ENCODE measurements at regions not wholly inside any gene's neighbourhood (a gene's known extent, or its start where the extent isn't known, plus 50 kb on each side); places are given as distances from the start of the nearest gene placed in this dataset.

DNA sequence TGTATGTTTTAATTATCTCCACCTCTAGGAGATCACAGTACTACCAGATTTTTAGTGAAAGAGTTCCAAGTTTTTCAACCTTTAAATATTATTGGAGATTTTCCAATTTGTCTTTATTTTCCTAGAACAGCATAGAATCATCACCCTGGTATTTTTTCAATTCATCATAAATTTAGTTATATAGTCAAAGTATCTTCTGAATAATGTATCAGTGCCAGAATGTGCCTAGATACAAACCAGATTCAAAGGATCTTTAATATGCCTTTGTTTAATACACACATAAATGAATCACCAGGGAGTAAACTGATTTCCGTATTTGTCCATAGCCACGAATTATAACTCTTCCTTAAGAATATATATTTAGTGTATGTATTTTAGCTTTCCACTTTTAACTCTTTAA, 1373.1 kb downstream of the STIM2 start:
- no peak for DNase-seq (ENCODE audit: extremely low spot score, unreplicated experiment)
- Mint-ChIP-seq H3K4me3 (ENCODE audit: unreplicated experiment) (no peak overlapping the region), H3K36me3 (ENCODE audit: unreplicated experiment) (no peaks in the 10 kb centered on the region), H3K27ac (ENCODE audit: unreplicated experiment) (no peak overlapping the region), H3K9me3 (ENCODE audit: unreplicated experiment) (no peaks in the 10 kb centered on the region), H3K27me3 (ENCODE audit: unreplicated experiment) (no peaks in the 10 kb centered on the region), H3K4me1 (ENCODE audit: unreplicated experiment) (peaks cover 13% of the 10 kb centered on the region)
- TF ChIP-seq, protein P1, sequence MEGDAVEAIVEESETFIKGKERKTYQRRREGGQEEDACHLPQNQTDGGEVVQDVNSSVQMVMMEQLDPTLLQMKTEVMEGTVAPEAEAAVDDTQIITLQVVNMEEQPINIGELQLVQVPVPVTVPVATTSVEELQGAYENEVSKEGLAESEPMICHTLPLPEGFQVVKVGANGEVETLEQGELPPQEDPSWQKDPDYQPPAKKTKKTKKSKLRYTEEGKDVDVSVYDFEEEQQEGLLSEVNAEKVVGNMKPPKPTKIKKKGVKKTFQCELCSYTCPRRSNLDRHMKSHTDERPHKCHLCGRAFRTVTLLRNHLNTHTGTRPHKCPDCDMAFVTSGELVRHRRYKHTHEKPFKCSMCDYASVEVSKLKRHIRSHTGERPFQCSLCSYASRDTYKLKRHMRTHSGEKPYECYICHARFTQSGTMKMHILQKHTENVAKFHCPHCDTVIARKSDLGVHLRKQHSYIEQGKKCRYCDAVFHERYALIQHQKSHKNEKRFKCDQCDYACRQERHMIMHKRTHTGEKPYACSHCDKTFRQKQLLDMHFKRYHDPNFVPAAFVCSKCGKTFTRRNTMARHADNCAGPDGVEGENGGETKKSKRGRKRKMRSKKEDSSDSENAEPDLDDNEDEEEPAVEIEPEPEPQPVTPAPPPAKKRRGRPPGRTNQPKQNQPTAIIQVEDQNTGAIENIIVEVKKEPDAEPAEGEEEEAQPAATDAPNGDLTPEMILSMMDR (IDR thresholded peaks at IDR 0.05): no peak

GRCh38 chr4:28238876-28239275, 1378.2 kb downstream of the STIM2 start:
- H3K4me3 Mint-ChIP-seq (ENCODE audit: unreplicated experiment): no peak overlapping the region
- H3K27me3 Mint-ChIP-seq (ENCODE audit: unreplicated experiment): no peaks in the 10 kb centered on the region
- no peak overlapping the region for H3K27ac Mint-ChIP-seq (ENCODE audit: unreplicated experiment)
- no peak for DNase-seq (ENCODE audit: extremely low spot score, unreplicated experiment)
- no peaks in the 10 kb centered on the region for H3K36me3 Mint-ChIP-seq (ENCODE audit: unreplicated experiment)
- TF ChIP-seq, protein P1 (IDR thresholded peaks at IDR 0.05): no peak
- H3K9me3 Mint-ChIP-seq (ENCODE audit: unreplicated experiment): no peaks in the 10 kb centered on the region
- no peaks in the 10 kb centered on the region for H3K4me1 Mint-ChIP-seq (ENCODE audit: unreplicated experiment)

DNA sequence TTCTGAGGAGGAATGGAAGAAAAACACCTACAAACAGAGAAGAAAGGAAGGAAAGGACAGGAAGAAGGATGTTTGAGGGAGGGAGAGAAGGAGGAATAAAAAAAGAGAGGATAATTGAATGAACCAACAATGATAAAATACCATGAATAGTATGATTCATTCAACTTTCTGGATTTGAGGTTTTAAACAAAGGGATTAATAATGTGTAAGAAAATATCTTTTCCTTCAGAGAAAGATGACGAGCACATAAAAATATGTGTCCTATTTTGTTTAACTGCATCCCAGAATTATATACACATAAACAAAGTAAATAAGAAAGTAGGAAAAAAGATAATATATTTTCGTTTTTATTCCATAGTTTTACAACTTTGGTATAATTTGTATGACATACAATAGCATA, 1380.4 kb downstream of the STIM2 start:
- Mint-ChIP-seq H3K36me3 (ENCODE audit: unreplicated experiment) (no peaks in the 10 kb centered on the region), H3K27me3 (ENCODE audit: unreplicated experiment) (no peaks in the 10 kb centered on the region), H3K4me3 (ENCODE audit: unreplicated experiment) (no peak overlapping the region), H3K27ac (ENCODE audit: unreplicated experiment) (no peak overlapping the region), H3K4me1 (ENCODE audit: unreplicated experiment) (no peaks in the 10 kb centered on the region), H3K9me3 (ENCODE audit: unreplicated experiment) (no peaks in the 10 kb centered on the region)
- no peak for DNase-seq (ENCODE audit: extremely low spot score, unreplicated experiment)
- TF ChIP-seq, protein P1 (IDR thresholded peaks at IDR 0.05): no peak

DNA sequence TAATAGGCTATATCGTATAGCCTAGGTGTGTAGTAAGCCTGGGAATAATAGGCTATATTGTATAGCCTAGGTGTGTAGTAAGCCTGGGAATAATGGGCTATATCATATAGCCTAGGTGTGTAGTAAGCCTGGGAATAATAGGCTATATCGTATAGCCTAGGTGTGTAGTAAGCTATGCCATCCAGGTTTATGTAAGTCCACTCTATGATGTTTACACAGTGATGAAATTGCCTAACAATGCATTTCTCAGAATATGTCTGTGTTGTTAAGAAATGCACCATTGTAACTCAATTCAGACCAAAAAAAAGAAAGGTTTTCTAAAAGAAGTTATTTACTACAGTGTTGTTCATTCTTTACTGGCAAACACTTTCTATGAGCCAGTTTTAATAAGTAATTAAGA, 1387.2 kb downstream of the STIM2 start:
- Mint-ChIP-seq H3K36me3 (ENCODE audit: unreplicated experiment) (no peaks in the 10 kb centered on the region), H3K4me3 (ENCODE audit: unreplicated experiment) (no peak overlapping the region), H3K4me1 (ENCODE audit: unreplicated experiment) (peaks cover 3% of the 10 kb centered on the region), H3K27me3 (ENCODE audit: unreplicated experiment) (no peaks in the 10 kb centered on the region), H3K27ac (ENCODE audit: unreplicated experiment) (no peak overlapping the region), H3K9me3 (ENCODE audit: unreplicated experiment) (no peaks in the 10 kb centered on the region)
- TF ChIP-seq, protein P1 (IDR thresholded peaks at IDR 0.05): no peak
- DNase-seq (ENCODE audit: extremely low spot score, unreplicated experiment): no peak

- no peaks in the 10 kb centered on the region for H3K36me3 Mint-ChIP-seq (ENCODE audit: unreplicated experiment)
- no peaks in the 10 kb centered on the region for H3K27me3 Mint-ChIP-seq (ENCODE audit: unreplicated experiment)
- no peak overlapping the region for H3K4me3 Mint-ChIP-seq (ENCODE audit: unreplicated experiment)
- DNase-seq (ENCODE audit: extremely low spot score, unreplicated experiment): no peak
- H3K4me1 Mint-ChIP-seq (ENCODE audit: unreplicated experiment): peaks cover 3% of the 10 kb centered on the region
- TF ChIP-seq, protein P1 (IDR thresholded peaks at IDR 0.05): no peak
- no peaks in the 10 kb centered on the region for H3K9me3 Mint-ChIP-seq (ENCODE audit: unreplicated experiment)
- H3K27ac Mint-ChIP-seq (ENCODE audit: unreplicated experiment): no peak overlapping the region
Observed at GRCh38 chr4:28248269-28248668, 1387.6 kb downstream of the STIM2 start.

Measured in osteocyte (in vitro differentiated cells).